ENCODE measurements at regions not wholly inside any gene's neighbourhood (a gene's known extent, or its start where the extent isn't known, plus 50 kb on each side); places are given as distances from the start of the nearest gene placed in this dataset.

- H3K27me3 ChIP-seq (ENCODE audit: control insufficient read depth in 4 of 4, insufficient read depth in 4 of 4, low read length in 3 of 4): no peaks in the 10 kb centered on the region
- TF ChIP-seq YY1 (IDR thresholded peaks at IDR 0.05) (no peak), ZBTB33 (IDR thresholded peaks at IDR 0.05) (no peak), TAF1 (conservative IDR thresholded peaks at IDR 0.05) (no peak), NR2F2 (IDR thresholded peaks at IDR 0.05) (no peak), FOXA1 (IDR thresholded peaks at IDR 0.05) (no peak), RXRA (IDR thresholded peaks at IDR 0.05) (no peak), EGR1 (IDR thresholded peaks at IDR 0.05; ENCODE audit: low read depth in 2 of 2) (no peak), GABPA (IDR thresholded peaks at IDR 0.05 in 1 of 2, conservative IDR thresholded peaks at IDR 0.05 in 1 of 2) (no peak), SP1 (IDR thresholded peaks at IDR 0.05) (no peak), FOXA2 (IDR thresholded peaks at IDR 0.05) (no peak), REST (IDR thresholded peaks at IDR 0.05) (no peak), JUND (IDR thresholded peaks at IDR 0.05) (no peak), RAD21 (IDR thresholded peaks at IDR 0.05) (no peak), CTCF (IDR thresholded peaks at IDR 0.05; ENCODE audit: low read depth, low read length, missing input control) (no peak), ATF3 (IDR thresholded peaks at IDR 0.05) (no peak), HNF4G (IDR thresholded peaks at IDR 0.05) (no peak), MAX (IDR thresholded peaks at IDR 0.05) (no peak), HNF4A (conservative IDR thresholded peaks at IDR 0.05) (no peak)
- H3K4me1 ChIP-seq (ENCODE audit: control insufficient read depth in 4 of 4, insufficient read depth in 4 of 4, low read length in 3 of 4): no peaks in the 10 kb centered on the region
- WGBS: 60% methylated on average over 3 of the region's 3 CpGs
- no peak overlapping the region for H3K27ac ChIP-seq (ENCODE audit: low read depth in 1 of 2, low read length in 2 of 2)
- H3K9ac ChIP-seq (ENCODE audit: low read depth in 1 of 2, low read length in 2 of 2): no peak overlapping the region
- DNase-seq (ENCODE audit: low spot score): no peak
- no peaks in the 10 kb centered on the region for H3K9me3 ChIP-seq (ENCODE audit: control insufficient read depth in 4 of 4, low read length in 3 of 4)
- no peak overlapping the region for H3K4me3 ChIP-seq (ENCODE audit: low read depth in 1 of 3, low read length in 3 of 3)
- no peaks in the 10 kb centered on the region for H3K36me3 ChIP-seq (ENCODE audit: control insufficient read depth in 4 of 4, insufficient read depth in 3 of 4, low read depth in 1 of 4, low read length in 3 of 4)
These were observed 701.6 kb downstream of the SATB2 start for GRCh38 chr2:198756166-198756565.

All from liver (tissue), 8 donors.